ENCODE measurements at regions not wholly inside any gene's neighbourhood (a gene's known extent, or its start where the extent isn't known, plus 50 kb on each side); places are given as distances from the start of the nearest gene placed in this dataset.

DNA sequence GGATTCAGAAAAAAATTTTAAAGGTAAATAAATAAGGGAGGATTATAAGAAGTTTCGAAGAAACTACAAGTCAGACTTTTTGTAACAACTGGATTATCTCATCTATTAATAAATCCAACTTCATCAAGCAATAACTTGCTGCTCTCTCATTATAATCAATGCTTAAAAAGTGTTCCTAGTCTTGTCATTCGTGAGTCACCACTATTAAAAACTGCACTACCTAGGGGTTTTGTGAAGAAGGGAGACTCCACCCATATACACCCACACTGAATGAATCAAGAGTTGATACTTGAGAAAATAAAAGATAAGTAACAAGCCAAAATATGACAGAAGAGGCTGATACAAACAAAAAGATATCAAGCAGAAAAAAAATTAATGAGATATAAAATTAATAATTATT, 360.5 kb downstream of the ZNF674 start:
- TF ChIP-seq, protein P1, sequence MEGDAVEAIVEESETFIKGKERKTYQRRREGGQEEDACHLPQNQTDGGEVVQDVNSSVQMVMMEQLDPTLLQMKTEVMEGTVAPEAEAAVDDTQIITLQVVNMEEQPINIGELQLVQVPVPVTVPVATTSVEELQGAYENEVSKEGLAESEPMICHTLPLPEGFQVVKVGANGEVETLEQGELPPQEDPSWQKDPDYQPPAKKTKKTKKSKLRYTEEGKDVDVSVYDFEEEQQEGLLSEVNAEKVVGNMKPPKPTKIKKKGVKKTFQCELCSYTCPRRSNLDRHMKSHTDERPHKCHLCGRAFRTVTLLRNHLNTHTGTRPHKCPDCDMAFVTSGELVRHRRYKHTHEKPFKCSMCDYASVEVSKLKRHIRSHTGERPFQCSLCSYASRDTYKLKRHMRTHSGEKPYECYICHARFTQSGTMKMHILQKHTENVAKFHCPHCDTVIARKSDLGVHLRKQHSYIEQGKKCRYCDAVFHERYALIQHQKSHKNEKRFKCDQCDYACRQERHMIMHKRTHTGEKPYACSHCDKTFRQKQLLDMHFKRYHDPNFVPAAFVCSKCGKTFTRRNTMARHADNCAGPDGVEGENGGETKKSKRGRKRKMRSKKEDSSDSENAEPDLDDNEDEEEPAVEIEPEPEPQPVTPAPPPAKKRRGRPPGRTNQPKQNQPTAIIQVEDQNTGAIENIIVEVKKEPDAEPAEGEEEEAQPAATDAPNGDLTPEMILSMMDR (IDR thresholded peaks at IDR 0.05): no peak
- TF ChIP-seq POLR2A (IDR thresholded peaks at IDR 0.05): no peak
